Vagina (tissue), 2 donors: ENCODE measurements at regions not wholly inside any gene's neighbourhood (a gene's known extent, or its start where the extent isn't known, plus 50 kb on each side); places are given as distances from the start of the nearest gene placed in this dataset.

ENCODE experiments used
- DNase-seq, 2 donors: peaks; one replicate each; pipeline ENCODE4 v3.0.0-alpha.2; 2017; ENCODE audit errors: extremely low spot score in 2 of 2
- H3K27ac ChIP-seq: fragments of 200-600 bp; sonication (generic); one replicate; pipeline ENCODE4 v1.5.1; 2019
- H3K27me3 ChIP-seq: fragments of 200-600 bp; sonication (generic); one replicate; pipeline ENCODE4 v1.5.1; 2019
- H3K36me3 ChIP-seq, 2 donors: fragments of 200-600 bp; sonication (generic); one replicate each; pipeline ENCODE4 v1.5.1; 2017 to 2019
- H3K4me1 ChIP-seq: fragments of 200-600 bp; sonication (generic); one replicate; pipeline ENCODE4 v1.5.1; 2019
- H3K4me3 ChIP-seq, 2 donors: fragments of 200-600 bp; sonication (generic); 1 replicate in 1 of 2; 2 replicates in 1 of 2; pipeline ENCODE4 v1.5.1; 2016 to 2019
- H3K9me3 ChIP-seq: fragments of 200-600 bp; sonication (generic); one replicate; pipeline ENCODE4 v1.5.1; 2019
- POLR2A ChIP-seq, 2 donors: fragments of 450-650 bp; IDR thresholded peaks; one replicate each; pipeline ENCODE4 v1.6.1; 2017; ENCODE audit warnings: antibody characterized with exemption in 2 of 2, mild to moderate bottlenecking in 2 of 2, moderate library complexity in 2 of 2
- POLR2AphosphoS5 ChIP-seq, 2 donors: sonication (generic); formaldehyde crosslinking; IDR thresholded peaks; one replicate each; pipeline ENCODE4 v1.9.0; 2017; ENCODE audit warnings: antibody characterized with exemption in 2 of 2, mild to moderate bottlenecking in 2 of 2, low read depth in 1 of 2; ENCODE audit not compliant: insufficient read depth in 1 of 2
- intact Hi-C: fragments of 100-400 bp; cut with DNase I; formaldehyde crosslinking; loops from one replicate; pipeline ENCODE4 v1.15.1; 2023
- TF ChIP-seq, protein P1 (sequence below), 3 experiments: fragments of 450-650 bp in 2 of 3; fragments of 200-600 bp in 1 of 3; sonication (generic) in 1 of 3; IDR thresholded peaks; one replicate each; pipeline ENCODE4 v1.5.1; 2017 to 2019; ENCODE audit warnings: antibody characterized with exemption in 3 of 3, mild to moderate bottlenecking in 2 of 3, moderate library complexity in 2 of 3

DNA sequence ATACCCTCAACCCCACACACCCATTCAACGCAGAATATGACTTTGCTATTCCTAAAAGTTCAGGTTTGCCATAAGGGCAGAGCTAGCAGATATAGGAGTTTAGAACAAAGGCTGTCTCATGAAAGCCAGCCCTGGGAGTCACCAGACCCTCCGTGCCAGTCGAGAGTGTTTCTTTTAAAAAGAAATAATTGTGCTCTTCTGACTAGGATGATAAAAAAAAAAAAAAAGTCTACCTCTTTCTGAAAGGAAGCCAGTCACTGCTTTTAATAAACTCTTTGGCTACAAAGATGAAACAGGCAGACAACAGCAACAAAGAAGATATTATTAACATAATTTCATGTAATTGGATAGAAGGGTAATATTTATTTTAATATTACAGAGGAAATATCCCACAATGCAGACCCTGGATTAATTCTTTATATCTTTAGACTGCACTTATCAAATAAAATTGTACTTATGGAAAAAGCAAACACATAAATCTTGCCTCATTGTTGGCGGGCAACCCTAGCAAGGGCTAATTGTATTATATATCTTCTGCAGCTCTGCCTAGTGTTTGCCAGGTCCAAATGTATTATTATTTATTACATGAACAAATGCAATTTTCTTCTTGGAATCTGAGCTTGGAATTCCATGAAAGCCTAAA is 277.5 kb upstream of the DYNLRB2 start:
- DNase-seq, result no peak
- H3K9me3 ChIP-seq, result no peaks in the 10 kb centered on the region

DNA sequence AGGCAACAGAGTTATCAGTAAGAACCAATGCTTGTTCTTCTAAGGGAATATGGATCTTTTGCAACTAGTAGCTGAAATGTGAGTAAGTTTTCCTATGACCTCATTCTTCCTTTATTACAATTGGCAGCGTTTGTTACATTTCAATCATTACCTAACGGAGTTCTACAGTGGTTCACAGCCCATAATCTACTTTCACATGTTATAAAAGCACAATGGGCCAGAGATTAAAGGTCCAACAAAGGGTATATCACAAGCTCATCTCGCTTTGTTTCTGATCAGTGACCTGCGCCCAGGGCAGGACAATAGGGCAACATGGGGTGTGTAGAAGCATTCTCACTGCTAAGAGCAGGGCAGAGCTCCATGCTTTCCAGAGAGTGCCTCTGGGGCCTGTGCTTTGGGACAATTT is 279.9 kb upstream of the DYNLRB2 start:
- no peaks in the 10 kb centered on the region for H3K9me3 ChIP-seq
- no peaks in the 10 kb centered on the region for H3K27me3 ChIP-seq
- H3K4me1 ChIP-seq, result no peaks in the 10 kb centered on the region
- H3K4me3 ChIP-seq, result no peak overlapping the region
- no peak for DNase-seq
- TF ChIP-seq POLR2A (IDR thresholded peaks at IDR 0.05), result no peak
- TF ChIP-seq, protein P1, sequence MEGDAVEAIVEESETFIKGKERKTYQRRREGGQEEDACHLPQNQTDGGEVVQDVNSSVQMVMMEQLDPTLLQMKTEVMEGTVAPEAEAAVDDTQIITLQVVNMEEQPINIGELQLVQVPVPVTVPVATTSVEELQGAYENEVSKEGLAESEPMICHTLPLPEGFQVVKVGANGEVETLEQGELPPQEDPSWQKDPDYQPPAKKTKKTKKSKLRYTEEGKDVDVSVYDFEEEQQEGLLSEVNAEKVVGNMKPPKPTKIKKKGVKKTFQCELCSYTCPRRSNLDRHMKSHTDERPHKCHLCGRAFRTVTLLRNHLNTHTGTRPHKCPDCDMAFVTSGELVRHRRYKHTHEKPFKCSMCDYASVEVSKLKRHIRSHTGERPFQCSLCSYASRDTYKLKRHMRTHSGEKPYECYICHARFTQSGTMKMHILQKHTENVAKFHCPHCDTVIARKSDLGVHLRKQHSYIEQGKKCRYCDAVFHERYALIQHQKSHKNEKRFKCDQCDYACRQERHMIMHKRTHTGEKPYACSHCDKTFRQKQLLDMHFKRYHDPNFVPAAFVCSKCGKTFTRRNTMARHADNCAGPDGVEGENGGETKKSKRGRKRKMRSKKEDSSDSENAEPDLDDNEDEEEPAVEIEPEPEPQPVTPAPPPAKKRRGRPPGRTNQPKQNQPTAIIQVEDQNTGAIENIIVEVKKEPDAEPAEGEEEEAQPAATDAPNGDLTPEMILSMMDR (IDR thresholded peaks at IDR 0.05), result no peak
- TF ChIP-seq POLR2AphosphoS5 (IDR thresholded peaks at IDR 0.05; ENCODE audit: insufficient read depth in 1 of 2, low read depth in 1 of 2), result no peak
- no peak overlapping the region for H3K27ac ChIP-seq
- intact Hi-C loops, result no loop called here
- H3K36me3 ChIP-seq, result no peaks in the 10 kb centered on the region

More for the DNA sequence above, 277.5 kb upstream of the DYNLRB2 start:
- Histone ChIP-seq H3K36me3 (no peaks in the 10 kb centered on the region), H3K4me1 (no peaks in the 10 kb centered on the region), H3K27ac (no peak overlapping the region), H3K4me3 (no peak overlapping the region), H3K27me3 (no peaks in the 10 kb centered on the region)
- intact Hi-C loops, result no loop called here
- TF ChIP-seq POLR2AphosphoS5 (IDR thresholded peaks at IDR 0.05; ENCODE audit: insufficient read depth in 1 of 2, low read depth in 1 of 2), result no peak
- TF ChIP-seq POLR2A (IDR thresholded peaks at IDR 0.05), result no peak
- TF ChIP-seq, protein P1 (IDR thresholded peaks at IDR 0.05), result no peak

DNA sequence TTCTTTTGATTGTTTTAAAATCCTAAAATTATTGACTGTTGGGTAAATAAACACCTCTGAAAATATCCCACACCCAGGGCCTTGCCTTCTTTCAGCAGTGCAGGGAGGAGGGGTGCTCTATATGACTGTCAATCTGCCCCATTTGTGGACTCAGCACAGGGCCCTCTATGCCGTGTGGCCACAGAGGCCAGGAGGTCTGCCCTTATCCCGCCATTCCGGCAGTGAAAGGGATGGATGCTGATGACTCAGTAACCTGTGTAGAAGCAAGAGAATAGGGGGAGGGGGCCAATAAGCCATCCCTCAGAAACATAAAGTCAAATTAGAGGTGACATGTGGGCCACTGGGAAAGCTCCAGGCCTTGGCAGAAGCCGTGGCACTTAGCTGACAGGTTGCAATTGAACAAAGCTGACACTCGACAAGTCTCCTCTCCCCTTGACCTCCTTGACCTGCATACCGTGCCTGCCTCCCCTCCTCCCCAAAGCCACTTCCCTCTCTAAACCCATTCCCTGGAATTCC is 281.4 kb upstream of the DYNLRB2 start:
- Histone ChIP-seq H3K36me3 (no peaks in the 10 kb centered on the region), H3K27me3 (no peaks in the 10 kb centered on the region), H3K4me3 (no peak overlapping the region), H3K9me3 (no peaks in the 10 kb centered on the region), H3K4me1 (no peaks in the 10 kb centered on the region), H3K27ac (no peak overlapping the region)
- intact Hi-C loops, result no loop called here
- no peak for DNase-seq
- TF ChIP-seq POLR2A (IDR thresholded peaks at IDR 0.05) (no peak), POLR2AphosphoS5 (IDR thresholded peaks at IDR 0.05; ENCODE audit: insufficient read depth in 1 of 2, low read depth in 1 of 2) (no peak)
- TF ChIP-seq, protein P1 (IDR thresholded peaks at IDR 0.05), result no peak

DNA sequence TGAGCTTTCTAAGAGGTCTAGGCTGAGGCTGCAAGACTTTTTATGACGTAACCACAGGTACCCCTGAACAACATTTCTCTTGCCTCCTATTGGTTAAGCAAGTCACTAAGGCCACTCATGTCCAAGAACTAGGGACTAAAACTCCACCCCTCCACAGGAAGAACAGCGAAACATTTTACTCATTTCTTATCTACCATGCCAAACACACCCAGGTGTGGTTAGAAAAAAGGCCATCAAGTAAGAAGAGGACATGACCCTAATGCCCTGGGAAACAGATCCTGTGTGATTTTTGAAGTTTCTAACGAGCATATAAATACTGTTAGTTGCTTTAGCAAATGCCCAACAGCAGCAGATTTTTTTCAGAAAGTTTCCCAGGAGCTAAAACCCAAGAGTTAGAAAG is 282.4 kb upstream of the DYNLRB2 start:
- intact Hi-C loops, result no loop called here
- Histone ChIP-seq H3K4me3 (no peak overlapping the region), H3K27ac (no peak overlapping the region), H3K36me3 (no peaks in the 10 kb centered on the region), H3K4me1 (no peaks in the 10 kb centered on the region), H3K9me3 (no peaks in the 10 kb centered on the region), H3K27me3 (no peaks in the 10 kb centered on the region)
- TF ChIP-seq, protein P1 (IDR thresholded peaks at IDR 0.05), result no peak
- TF ChIP-seq POLR2A (IDR thresholded peaks at IDR 0.05), result no peak
- TF ChIP-seq POLR2AphosphoS5 (IDR thresholded peaks at IDR 0.05; ENCODE audit: insufficient read depth in 1 of 2, low read depth in 1 of 2), result no peak
- no peak for DNase-seq

DNA sequence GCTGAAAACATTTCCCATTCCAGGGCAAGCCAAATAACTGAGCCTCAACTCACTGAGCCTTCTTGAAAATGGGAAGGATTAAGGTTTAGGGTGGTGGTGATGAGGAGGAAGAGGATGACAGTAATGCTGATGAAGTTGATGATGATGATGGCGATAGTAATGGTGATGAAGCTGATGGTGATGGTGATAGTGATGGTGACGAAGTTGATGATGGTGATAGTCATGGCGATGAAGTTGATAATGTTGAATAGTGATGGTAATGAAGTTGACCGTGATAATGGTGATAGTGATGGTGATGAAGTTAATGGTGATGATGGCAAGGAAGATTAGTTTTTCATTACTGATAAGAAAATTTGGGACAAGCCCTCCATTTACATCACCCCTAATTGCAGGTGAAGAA is 285.8 kb upstream of the DYNLRB2 start:
- no peak for TF ChIP-seq POLR2AphosphoS5 (IDR thresholded peaks at IDR 0.05; ENCODE audit: insufficient read depth in 1 of 2, low read depth in 1 of 2)
- TF ChIP-seq, protein P1 (IDR thresholded peaks at IDR 0.05), result no peak
- TF ChIP-seq POLR2A (IDR thresholded peaks at IDR 0.05), result no peak
- intact Hi-C loops, result no loop called here
- Histone ChIP-seq H3K9me3 (no peaks in the 10 kb centered on the region), H3K4me1 (no peaks in the 10 kb centered on the region), H3K27me3 (no peaks in the 10 kb centered on the region), H3K4me3 (no peak overlapping the region), H3K36me3 (no peaks in the 10 kb centered on the region), H3K27ac (no peak overlapping the region)
- DNase-seq, result no peak
